Right atrium auricular region (tissue), 2 donors: ENCODE measurements at regions not wholly inside any gene's neighbourhood (a gene's known extent, or its start where the extent isn't known, plus 50 kb on each side); places are given as distances from the start of the nearest gene placed in this dataset.

ENCODE experiments used
- DNase-seq: peaks from one replicate; pipeline ENCODE4 v3.0.0-alpha.2; 2019; ENCODE audit warnings: low spot score
- H3K27ac ChIP-seq, 2 donors: fragments of 200-600 bp; sonication (generic); 1 replicate in 1 of 2; 2 replicates in 1 of 2; pipeline ENCODE4 v1.5.1; 2016 to 2019
- H3K27me3 ChIP-seq, 2 donors: fragments of 200-600 bp; sonication (generic); one replicate each; pipeline versions ENCODE4 v1.5.1 to v1.6.0; 2017 to 2019
- H3K36me3 ChIP-seq: fragments of 200-600 bp; sonication (generic); one replicate; pipeline ENCODE4 v1.5.1; 2016
- H3K4me1 ChIP-seq, 2 donors: fragments of 200-600 bp; sonication (generic); one replicate each; pipeline versions ENCODE4 v1.5.1 to v1.6.0; 2017 to 2019
- H3K4me3 ChIP-seq, 2 donors: fragments of 200-600 bp; sonication (generic); 1 replicate in 1 of 2; 2 replicates in 1 of 2; pipeline ENCODE4 v1.5.1; 2017 to 2019; ENCODE audit warnings: mild to moderate bottlenecking in 1 of 2, moderate library complexity in 1 of 2
- H3K9me3 ChIP-seq, 2 donors: fragments of 200-600 bp; sonication (generic); one replicate each; pipeline ENCODE4 v1.5.1; 2019
- CTCF ChIP-seq, 2 donors: fragments of 200-600 bp; sonication (generic); IDR thresholded peaks; one replicate each; pipeline ENCODE4 v1.5.1; 2019; ENCODE audit warnings: antibody characterized with exemption in 2 of 2

- Histone ChIP-seq H3K4me1 (no peaks in the 10 kb centered on the region), H3K27me3 (no peaks in the 10 kb centered on the region), H3K4me3 (no peak overlapping the region), H3K27ac (no peak overlapping the region), H3K9me3 (no peaks in the 10 kb centered on the region), H3K36me3 (no peaks in the 10 kb centered on the region)
- no peak for TF ChIP-seq CTCF (IDR thresholded peaks at IDR 0.05)
- DNase-seq, result no peak
Observed at GRCh38 chr1:168987330-168987729, 119.2 kb upstream of the ATP1B1 start.

GRCh38 chr1:168987923-168988322, 118.6 kb upstream of the ATP1B1 start:
- H3K4me1 ChIP-seq, result no peaks in the 10 kb centered on the region
- TF ChIP-seq CTCF (IDR thresholded peaks at IDR 0.05), result no peak
- no peaks in the 10 kb centered on the region for H3K36me3 ChIP-seq
- no peaks in the 10 kb centered on the region for H3K27me3 ChIP-seq
- no peak for DNase-seq
- H3K27ac ChIP-seq, result no peak overlapping the region
- no peak overlapping the region for H3K4me3 ChIP-seq
- H3K9me3 ChIP-seq, result no peaks in the 10 kb centered on the region

- Histone ChIP-seq H3K9me3 (no peaks in the 10 kb centered on the region), H3K27me3 (no peaks in the 10 kb centered on the region)
- no peak for DNase-seq
Observed at GRCh38 chr1:168989985-168990384, 116.5 kb upstream of the ATP1B1 start.

GRCh38 chr1:168991667-168992475, 114.6 kb upstream of the ATP1B1 start:
- no peak for TF ChIP-seq CTCF (IDR thresholded peaks at IDR 0.05)
- no peaks in the 10 kb centered on the region for H3K4me1 ChIP-seq
- no peaks in the 10 kb centered on the region for H3K36me3 ChIP-seq
- no peak for DNase-seq
- H3K9me3 ChIP-seq, result no peaks in the 10 kb centered on the region
- H3K27ac ChIP-seq, result no peak overlapping the region
- no peaks in the 10 kb centered on the region for H3K27me3 ChIP-seq
- H3K4me3 ChIP-seq, result no peak overlapping the region

More at GRCh38 chr1:168989985-168990384, 116.5 kb upstream of the ATP1B1 start:
- H3K4me3 ChIP-seq, result no peak overlapping the region
- H3K4me1 ChIP-seq, result no peaks in the 10 kb centered on the region
- no peak overlapping the region for H3K27ac ChIP-seq
- TF ChIP-seq CTCF (IDR thresholded peaks at IDR 0.05), result no peak
- H3K36me3 ChIP-seq, result no peaks in the 10 kb centered on the region

GRCh38 chr1:169001353-169001752, 105.1 kb upstream of the ATP1B1 start:
- Histone ChIP-seq H3K9me3 (no peaks in the 10 kb centered on the region), H3K27ac (no peak overlapping the region), H3K4me1 (no peaks in the 10 kb centered on the region), H3K36me3 (no peaks in the 10 kb centered on the region), H3K4me3 (no peak overlapping the region), H3K27me3 (no peaks in the 10 kb centered on the region)
- DNase-seq, result no peak
- no peak for TF ChIP-seq CTCF (IDR thresholded peaks at IDR 0.05)
